ENCODE measurements at regions not wholly inside any gene's neighbourhood (a gene's known extent, or its start where the extent isn't known, plus 50 kb on each side); places are given as distances from the start of the nearest gene placed in this dataset.

GRCh38 chrX:38890963-38891362 is 89.7 kb downstream of the MID1IP1 start:
- Histone ChIP-seq H3K36me3 (ENCODE audit: control insufficient read depth, low read length) (no peaks in the 10 kb centered on the region), H3K9me2 (replicated peaks; ENCODE audit: control insufficient read depth, low read length) (no peaks in the 10 kb centered on the region), H3K79me2 (ENCODE audit: control insufficient read depth, low read length) (no peaks in the 10 kb centered on the region), H3K27ac (ENCODE audit: low read depth, low read length) (no peak overlapping the region), H3K4me3 (ENCODE audit: low read length) (no peak overlapping the region), H3K9me3 (ENCODE audit: control insufficient read depth, insufficient read depth, low read length) (no peaks in the 10 kb centered on the region), H4K20me1 (ENCODE audit: control insufficient read depth, insufficient read depth, low read depth, low read length) (no peaks in the 10 kb centered on the region), H3K4me2 (ENCODE audit: low read length) (no peak overlapping the region), H3K27me3 (ENCODE audit: control insufficient read depth, low read length) (no peaks in the 10 kb centered on the region), H3F3A (ENCODE audit: control insufficient read depth, insufficient read depth) (no peaks in the 10 kb centered on the region), H3K4me1 (ENCODE audit: control insufficient read depth, low read length) (peaks cover 14% of the 10 kb centered on the region)
- no peak for TF ChIP-seq CTCF (IDR thresholded peaks at IDR 0.05; ENCODE audit: low read depth, low read length, poor library complexity, severe bottlenecking)
- TF ChIP-seq EZH2phosphoT487 (IDR thresholded peaks at IDR 0.05; ENCODE audit: borderline replicate concordance, low read length), result no peak

- Histone ChIP-seq H3K27me3 (ENCODE audit: control insufficient read depth, low read length) (no peaks in the 10 kb centered on the region), H3K36me3 (ENCODE audit: control insufficient read depth, low read length) (no peaks in the 10 kb centered on the region), H3K27ac (ENCODE audit: low read depth, low read length) (no peak overlapping the region), H3K9me2 (replicated peaks; ENCODE audit: control insufficient read depth, low read length) (no peaks in the 10 kb centered on the region), H3K4me3 (ENCODE audit: low read length) (no peak overlapping the region), H3F3A (ENCODE audit: control insufficient read depth, insufficient read depth) (no peaks in the 10 kb centered on the region), H3K9me3 (ENCODE audit: control insufficient read depth, insufficient read depth, low read length) (no peaks in the 10 kb centered on the region), H3K79me2 (ENCODE audit: control insufficient read depth, low read length) (no peaks in the 10 kb centered on the region), H3K4me1 (ENCODE audit: control insufficient read depth, low read length) (peaks cover 14% of the 10 kb centered on the region), H3K4me2 (ENCODE audit: low read length) (peak overlapping the region; percentile 37), H4K20me1 (ENCODE audit: control insufficient read depth, insufficient read depth, low read depth, low read length) (no peaks in the 10 kb centered on the region)
- TF ChIP-seq CTCF (IDR thresholded peaks at IDR 0.05; ENCODE audit: low read depth, low read length, poor library complexity, severe bottlenecking), result no peak
Observed at GRCh38 chrX:38891641-38892413, 90.6 kb downstream of the MID1IP1 start.

- TF ChIP-seq EZH2phosphoT487 (IDR thresholded peaks at IDR 0.05; ENCODE audit: borderline replicate concordance, low read length) (no peak), CTCF (IDR thresholded peaks at IDR 0.05; ENCODE audit: low read depth, low read length, poor library complexity, severe bottlenecking) (no peak)
- Histone ChIP-seq H3K4me1 (ENCODE audit: control insufficient read depth, low read length) (peaks cover 18% of the 10 kb centered on the region), H3K79me2 (ENCODE audit: control insufficient read depth, low read length) (no peaks in the 10 kb centered on the region), H3K9me2 (replicated peaks; ENCODE audit: control insufficient read depth, low read length) (no peaks in the 10 kb centered on the region), H3K4me3 (ENCODE audit: low read length) (no peak overlapping the region), H3K36me3 (ENCODE audit: control insufficient read depth, low read length) (no peaks in the 10 kb centered on the region), H3K4me2 (ENCODE audit: low read length) (no peak overlapping the region), H3F3A (ENCODE audit: control insufficient read depth, insufficient read depth) (no peaks in the 10 kb centered on the region), H3K9me3 (ENCODE audit: control insufficient read depth, insufficient read depth, low read length) (no peaks in the 10 kb centered on the region), H3K27me3 (ENCODE audit: control insufficient read depth, low read length) (no peaks in the 10 kb centered on the region), H3K27ac (ENCODE audit: low read depth, low read length) (no peak overlapping the region), H4K20me1 (ENCODE audit: control insufficient read depth, insufficient read depth, low read depth, low read length) (no peaks in the 10 kb centered on the region)
Observed at GRCh38 chrX:38893441-38893840, 92.2 kb downstream of the MID1IP1 start.

All from DOHH2 (cell line).